Inferior parietal cortex (tissue), 1 donor: ENCODE measurements at regions not wholly inside any gene's neighbourhood (a gene's known extent, or its start where the extent isn't known, plus 50 kb on each side); places are given as distances from the start of the nearest gene placed in this dataset.
A peak's percentile ranks its signal among the peaks of the same experiment; 100 is the strongest.

ENCODE experiments used
- DNase-seq: peaks from one replicate; pipeline ENCODE4 v3.0.0-alpha.2; 2016; ENCODE audit errors: extremely low spot score

DNA sequence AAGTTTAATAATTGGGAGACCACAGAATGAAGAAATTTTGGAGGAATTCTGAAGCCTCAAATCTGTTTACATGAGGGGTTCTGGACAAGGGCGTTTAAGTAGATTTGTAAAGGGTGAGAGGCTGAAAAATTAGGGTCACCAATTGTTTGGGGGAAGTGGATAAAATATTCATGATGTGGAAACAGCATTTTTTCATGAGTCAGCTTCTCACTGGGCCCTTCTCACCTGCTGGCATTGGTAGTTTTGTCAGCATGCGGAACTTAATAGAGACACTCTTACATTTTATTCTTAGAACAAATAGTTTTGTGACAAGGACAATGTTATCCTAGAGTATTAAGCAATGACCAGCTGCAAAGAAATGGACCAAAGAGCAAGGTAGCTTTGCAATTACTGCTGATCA, 634.4 kb downstream of the LRFN5 start:
- DNase-seq = no peak

DNA sequence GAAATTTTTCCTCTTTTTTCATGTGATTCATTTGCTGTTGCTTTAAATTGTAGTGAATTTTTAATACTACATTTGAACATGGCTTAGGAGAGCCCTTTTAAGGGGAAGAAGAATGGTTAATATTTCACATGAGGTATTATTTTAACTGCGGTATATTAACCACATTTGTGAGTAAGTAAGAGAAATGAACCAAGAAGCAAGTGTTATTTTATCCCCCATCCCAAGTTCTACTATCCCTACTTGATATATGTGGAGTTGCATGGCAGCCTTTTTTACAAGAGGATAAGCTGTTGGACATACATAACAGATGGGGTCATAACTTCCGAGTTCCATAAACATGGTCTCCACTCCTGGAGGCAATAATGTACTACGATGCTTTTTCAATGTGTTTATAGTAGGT, 623.3 kb downstream of the LRFN5 start:
- DNase-seq = no peak

DNA sequence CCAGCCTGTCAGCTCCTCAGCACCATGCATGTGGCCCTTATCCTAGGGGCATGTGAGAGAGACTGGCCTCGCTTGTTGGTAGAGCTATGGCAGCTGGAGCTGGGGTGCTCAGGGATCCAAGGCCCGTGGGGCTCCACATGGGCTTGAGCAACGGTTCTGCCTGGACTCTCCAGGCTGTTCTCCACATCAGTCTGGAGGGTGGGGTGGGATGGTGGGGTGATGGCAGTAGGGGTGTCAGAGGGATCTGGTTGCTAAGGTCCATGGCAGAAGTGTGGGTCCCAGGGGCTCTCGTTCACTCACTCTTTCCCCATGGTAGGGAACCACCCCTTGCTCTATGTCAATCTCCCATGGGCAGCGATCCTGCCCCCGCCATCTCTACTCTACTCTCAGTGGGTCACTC, 622.6 kb downstream of the LRFN5 start:
- no peak for DNase-seq

DNA sequence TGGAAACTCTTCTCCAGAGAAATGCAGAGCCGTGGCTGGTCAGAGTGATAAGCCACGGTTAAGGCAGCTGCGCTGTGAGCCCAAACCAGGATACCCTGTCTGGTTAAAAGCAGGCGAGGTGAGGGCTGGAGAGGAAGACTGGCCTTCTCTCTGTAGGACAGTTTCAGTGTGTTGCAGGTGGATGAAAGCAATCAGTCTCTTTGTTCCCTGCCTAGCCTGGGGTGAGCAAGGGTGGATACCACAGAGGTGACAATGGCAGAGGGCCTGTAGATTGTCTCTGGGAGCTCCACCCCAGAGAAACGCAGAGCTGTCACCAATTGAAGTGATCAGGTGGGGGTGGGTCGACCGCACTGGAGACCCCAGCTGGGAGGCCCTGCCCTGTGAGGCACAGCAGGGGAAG, 621.9 kb downstream of the LRFN5 start:
- DNase-seq = no peak

DNA sequence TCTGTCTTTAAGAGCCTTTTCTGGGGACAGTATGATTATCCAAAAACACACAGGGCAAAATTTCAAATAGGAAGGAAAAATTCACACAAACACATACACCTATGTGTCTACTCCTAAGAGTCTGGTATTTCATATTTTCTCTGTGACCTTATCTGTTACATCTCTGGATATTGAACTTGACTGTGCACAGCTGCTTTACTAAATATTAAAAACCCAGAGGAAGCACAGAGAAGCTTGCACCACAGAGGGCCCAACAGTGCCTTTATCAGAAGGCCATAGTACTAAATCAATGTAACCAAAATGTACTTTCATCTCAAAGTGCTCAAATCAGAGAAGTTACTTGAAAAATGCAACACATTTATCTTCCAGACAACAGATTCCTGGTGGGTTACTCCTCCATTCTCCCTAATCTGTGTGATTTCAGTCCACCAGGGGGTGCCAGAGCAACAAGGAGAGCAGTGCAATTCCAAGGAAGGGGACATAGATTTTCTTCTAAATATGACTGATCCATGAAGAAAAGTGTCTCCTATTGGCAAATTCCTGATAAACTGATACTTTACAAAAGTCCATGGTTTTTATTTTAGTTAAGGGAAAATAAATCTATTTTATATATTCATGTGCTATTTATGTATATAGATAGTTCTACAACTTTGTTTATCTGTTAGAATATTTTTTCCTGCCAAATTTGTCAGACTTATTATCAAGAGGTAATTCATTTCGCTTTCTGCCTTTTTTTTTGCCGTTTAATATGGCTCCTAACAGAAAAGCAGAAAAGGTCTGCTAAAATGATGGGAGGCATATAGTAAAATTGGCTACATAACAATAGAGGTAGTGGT, 617.6 kb downstream of the LRFN5 start:
- DNase-seq = peak; percentile 86

DNA sequence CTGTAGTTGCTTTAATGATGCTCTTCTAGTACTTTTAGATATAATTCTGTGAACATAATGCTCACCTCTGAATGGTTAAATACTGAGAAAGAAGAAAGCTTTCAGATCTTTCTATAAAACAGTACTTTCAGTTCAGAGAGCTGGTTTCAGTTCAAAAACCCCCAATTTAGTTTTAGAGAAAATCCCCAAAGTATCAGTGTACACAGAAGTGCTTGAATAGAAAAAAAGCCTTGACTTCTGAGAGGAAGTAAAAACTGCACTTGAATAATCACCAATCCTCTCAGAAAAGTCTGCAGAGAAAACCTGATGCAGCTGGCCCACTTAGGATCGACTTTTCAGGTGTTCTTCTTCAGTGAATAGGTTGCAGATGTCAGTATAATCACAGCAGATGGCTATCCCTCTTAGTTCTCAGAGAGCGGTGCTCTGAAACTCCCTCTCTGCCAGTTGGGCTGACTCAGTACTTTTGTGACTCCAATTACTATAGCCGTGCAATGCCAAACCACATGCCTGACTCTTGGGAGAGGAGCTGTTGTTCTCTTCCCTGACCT, 616.3 kb downstream of the LRFN5 start:
- DNase-seq = peak; percentile 34

DNA sequence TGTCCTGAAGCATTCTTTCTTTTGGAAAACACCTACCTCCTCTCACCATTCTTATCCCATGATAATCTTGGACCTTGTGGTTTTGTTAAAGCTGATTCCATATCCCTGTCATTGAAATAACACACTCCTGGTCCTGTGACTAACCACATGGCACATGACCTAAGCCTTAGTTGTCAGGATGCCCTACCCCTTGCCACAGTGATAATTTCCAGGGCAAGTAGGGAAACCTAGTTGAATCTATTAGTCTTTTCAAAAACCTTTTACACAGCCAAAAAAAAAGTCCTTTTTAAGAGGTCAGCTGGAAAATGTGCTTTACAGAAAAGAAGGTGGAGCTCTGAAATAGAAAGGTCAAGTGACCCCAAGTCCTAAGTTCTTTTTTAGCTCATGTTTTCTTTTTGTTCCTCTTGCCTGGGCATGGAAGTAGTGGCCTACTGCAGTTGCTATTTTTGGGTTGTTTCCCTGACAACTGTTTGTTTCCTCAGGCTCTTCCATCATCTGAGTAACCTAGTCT, 608.4 kb downstream of the LRFN5 start:
- no peak for DNase-seq

DNA sequence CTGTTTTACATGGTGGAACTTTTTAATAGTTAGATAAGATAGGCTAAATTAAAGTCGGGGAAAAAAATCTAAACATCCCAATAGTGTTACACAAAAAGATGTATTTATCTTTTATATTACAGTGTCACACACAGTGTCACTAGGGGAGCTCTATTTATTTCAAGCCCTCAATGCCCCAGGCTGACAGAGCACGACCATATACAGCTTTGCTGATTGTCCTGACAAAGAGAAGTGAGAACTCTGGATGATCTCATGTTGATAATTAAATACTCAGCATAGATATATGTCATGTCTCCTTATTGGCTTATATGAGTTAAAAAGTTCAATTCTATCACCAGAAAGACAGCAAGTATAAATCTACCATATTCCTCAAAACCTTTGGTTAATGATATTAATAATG, 594.3 kb downstream of the LRFN5 start:
- DNase-seq = no peak

DNA sequence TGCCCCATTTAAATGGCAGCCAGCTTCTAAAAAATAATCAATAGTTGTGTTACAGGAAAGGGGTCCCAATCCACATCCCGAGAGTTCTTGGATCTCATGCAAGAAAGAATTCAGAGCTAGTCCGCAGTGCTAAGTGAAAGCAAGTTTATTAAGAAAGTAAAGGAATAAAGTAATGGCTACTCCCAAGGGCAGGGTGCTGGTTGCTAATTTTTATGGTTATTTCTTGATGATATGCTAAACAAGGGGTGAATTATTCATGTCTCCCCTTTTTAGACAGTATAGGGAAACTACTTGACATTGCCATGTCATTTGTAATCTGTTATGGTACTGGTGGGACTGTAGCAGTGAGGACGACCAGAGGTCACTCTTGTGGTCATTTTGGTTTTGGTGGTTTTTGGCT, 591.3 kb downstream of the LRFN5 start:
- DNase-seq = no peak

DNA sequence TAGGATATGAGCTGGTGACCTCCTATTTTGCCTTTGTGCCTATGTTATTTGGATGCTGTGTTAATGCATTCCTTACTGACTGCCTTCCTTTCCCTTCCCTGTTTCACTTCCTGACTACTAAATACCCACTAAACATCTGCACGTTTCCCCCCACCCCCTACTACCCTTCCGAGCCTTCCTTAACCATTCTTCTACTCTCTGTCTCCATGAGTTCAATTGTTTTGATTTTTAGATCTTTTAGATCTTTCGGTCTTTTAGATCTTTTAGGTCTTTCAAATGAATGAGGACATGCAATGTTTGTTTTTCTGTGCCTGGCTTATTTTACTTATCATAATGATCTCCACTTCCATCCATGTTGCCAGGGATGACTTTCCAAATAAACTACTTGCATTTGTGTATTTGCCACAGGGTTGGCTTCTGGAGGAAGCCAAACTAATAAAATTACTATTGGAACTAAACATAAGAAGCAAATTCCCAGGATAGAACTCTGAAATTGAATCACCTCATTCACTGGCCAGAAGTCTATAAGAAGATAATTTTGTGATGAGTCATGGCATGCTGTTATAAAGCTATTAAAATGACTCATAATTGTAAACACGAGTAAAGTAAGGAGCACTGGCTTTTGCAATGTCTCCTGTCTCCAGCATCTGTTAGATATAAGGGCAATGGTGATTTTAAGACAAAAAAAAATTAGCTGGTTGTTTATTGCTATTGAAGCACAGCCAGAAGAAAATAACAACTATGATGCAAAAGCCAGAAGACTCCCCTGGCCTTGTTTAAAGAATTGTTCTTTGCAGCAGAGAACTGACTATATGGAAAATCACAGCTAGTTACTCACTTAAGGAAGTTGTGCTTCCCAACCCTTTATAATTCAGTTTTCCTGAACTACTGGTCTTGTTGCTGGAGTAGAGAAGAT, 586.3 kb downstream of the LRFN5 start:
- DNase-seq = no peak

DNA sequence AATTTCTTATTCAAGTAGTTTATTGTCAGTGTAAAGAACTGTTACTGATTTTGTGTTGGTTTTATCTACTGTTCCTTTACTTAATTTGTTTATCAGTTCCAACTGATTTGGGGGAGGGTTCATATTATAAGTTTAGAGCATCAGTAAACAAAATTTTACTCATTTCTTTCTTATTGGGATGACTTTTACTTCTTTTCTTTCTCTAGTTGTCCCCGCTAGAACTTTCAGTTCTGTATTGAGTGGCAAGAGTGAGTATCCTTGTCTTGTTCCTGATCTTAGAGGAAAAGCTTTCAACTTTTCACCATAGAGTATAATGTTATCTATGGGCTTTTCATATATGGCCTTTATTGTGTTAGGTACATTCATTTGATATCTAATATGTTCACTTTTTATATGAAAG, 584.1 kb downstream of the LRFN5 start:
- no peak for DNase-seq

DNA sequence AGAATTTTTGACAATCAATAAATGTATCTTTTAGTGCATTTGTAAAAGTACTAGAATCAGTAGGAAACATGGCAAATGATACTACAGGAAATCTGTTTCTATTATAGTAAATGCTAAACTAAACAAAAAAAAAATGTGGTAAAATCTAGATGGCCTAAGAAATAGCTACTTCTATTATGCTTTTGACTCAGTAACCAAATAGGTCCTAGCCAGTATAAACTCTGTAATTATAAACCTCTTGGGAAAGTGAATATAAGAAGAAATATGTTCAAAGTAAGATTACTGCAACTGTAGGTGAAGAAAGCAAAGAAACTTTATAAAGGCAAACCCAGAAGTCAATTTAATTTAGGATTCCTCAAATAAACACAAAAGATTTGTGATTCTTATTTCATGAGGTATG, 581.2 kb downstream of the LRFN5 start:
- DNase-seq = no peak

DNA sequence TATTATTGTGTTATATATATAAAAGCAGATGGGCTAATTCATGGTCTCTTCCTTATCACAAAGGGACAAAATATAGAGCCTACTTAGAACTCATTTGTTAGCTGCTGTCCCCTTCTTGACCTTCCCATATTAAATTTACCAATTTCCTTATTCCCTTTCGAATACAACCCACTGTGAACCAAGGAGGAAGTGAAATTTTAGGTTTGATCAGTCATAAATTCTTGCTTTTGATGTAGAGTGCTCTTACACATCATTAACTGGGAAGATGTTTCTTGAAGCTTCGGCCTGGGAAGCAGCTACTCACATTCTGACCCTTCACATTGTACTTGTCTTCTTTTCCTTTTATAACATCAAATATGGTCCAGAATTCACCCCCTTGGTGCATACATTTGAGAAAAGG, 579.0 kb downstream of the LRFN5 start:
- no peak for DNase-seq

DNA sequence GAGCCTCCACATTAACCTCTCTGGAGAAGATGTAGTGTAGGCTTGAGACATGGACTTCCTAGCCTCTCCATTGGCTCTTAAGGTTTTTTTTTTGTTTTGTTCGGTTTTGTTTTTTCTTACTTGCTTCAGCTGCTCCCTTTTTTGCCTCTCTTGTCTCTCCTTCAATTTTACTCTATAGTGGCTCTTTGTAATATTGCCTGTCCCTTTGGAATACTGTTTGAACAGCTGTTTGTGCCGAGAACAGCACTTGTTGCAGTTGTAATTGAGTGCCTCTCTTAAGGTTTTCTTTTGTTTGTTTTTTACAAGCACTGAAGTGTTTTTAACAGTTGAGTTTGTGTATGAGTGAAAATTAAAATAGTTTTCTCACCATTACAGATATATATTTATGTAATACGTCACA, 567.7 kb downstream of the LRFN5 start:
- no peak for DNase-seq

DNA sequence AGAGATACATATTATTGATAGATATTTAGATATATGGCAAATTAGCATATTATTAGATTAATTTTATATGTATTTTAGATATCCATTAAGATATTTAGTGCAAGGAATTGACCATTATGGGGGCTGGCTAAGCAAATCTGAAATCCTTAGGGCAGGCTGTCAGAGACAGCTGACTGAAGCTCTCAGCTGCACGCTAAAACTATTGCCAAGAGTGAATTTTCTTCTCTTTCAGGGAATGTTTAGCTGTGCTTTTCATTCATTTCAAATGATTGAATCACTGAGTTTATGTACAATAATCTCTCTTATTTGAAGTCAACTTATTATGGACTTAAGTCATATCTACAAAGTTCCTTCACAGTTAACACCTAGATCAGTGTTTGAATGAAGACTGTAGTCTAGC, 566.5 kb downstream of the LRFN5 start:
- no peak for DNase-seq

DNA sequence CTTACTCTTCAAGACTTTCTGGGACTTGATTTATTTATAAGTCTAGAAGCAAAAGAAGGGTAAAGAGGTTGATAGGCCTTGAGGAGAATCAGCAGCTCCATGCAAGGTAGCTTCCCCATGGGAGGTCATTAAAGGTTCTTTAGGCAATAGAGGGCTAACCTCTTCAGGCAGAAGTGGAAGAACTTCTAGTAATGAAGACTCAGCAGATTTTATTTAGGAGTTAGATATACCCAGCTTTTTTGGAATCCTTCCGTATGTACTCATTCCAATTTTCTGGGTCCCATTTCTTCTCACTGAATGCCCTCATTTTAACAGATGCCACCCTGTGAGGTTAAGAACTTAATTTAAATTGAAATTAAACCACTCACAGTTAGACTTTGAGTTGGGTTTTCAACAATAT, 565.6 kb downstream of the LRFN5 start:
- DNase-seq = no peak

DNA sequence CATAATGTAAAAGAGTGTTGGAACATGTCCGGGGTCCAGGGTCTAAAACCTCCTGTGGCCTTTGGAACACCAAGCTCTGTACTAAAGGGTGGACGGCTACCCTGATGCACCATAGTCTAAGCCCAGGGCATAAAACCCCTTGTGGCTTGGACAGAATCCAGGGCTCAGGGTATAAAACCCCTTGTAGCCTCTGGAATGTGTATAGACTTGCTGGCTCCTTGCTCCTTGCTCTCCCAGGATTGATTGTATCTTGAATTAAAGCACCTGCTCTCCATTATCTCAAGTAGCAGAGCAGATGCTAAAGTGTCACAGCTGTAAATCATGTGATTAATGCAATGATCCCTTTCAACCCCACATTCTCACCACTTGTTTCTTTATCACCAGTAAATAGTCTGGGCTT, 556.5 kb downstream of the LRFN5 start:
- no peak for DNase-seq

DNA sequence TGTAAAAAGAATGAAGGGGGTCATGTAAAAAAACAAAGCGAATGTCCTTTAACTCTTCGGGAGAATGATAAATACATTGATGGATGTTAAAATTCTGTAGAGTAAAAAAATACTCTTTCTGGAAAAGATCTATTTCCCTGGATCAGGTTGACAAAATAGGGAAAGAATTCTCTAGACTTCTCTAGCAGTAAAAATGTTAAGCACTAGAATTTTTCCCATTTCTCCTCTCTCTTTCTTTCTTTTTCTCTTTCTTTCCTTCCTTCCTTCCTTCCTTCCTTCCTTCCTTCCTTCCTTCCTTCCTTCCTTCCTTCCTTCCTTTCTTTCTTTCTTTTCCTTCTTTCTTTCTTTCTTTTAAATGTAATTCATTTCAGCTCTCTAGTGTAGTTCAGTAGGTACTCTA, 552.5 kb downstream of the LRFN5 start:
- DNase-seq = no peak

DNA sequence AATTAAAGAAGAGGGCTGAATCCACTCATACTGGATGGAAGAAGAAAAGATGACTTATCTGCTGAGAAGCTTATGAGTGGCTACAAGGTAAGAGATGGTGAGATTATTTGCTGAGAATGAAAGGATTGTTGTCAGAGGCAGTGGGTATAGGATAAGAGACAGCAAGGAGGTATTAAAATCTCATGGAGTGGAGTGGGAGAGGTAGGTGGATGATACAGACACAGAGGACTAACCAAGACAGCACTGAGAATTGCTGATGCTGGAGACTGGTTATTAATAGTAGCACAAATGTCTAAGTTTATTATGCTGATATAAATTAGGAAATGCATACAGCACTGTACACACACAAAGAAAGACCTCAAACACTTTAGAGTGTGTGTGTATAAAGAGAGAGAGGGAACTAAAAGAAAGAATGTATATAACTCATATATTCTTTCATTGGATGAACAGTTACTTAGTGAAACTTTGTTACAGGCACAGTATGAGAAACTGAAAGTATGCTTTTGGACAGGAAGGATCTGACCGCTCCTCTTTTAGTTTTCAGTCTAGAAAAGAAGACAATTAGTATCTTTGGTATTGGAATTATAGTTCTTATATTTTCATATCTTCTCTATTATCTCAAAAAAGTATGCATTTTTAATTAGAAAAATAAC, 543.1 kb downstream of the LRFN5 start:
- DNase-seq = no peak

DNA sequence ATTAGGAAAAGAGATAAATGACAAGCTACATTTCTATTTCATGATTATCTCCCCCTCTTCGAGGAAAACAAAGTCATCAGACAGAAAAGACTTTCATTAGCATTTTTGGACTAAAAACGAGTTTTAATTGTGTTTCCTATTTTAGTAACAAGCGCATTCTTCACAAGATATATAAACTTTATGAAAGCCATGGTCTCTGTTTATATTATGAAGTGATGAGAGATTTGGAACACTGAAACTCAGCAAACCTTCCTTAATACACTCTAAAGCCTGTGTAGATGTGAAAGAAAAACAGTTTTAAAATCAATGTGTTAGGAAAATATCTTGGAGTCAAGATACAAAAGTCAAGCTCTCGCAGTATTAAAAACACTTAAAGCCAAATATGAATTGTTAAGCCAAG, 539.1 kb downstream of the LRFN5 start:
- DNase-seq = no peak

DNA sequence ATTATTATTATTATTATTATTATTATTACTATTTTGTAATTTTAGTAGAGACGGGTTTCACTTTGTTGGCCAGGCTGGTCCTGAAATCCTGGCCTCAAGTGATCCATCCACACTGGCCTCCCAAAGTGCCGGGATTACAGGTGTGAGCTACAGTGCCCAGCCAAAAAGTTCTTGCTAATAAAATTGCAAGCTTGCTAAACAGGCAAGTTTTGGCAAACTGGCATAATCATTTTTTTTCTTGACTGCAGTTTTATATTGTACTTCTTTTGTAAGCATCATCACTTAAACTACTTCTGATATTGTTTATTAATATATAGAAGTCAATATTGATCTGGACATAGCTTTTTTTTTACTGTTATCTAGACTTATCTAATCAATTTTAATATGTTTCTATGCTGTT, 536.4 kb downstream of the LRFN5 start:
- DNase-seq = no peak

DNA sequence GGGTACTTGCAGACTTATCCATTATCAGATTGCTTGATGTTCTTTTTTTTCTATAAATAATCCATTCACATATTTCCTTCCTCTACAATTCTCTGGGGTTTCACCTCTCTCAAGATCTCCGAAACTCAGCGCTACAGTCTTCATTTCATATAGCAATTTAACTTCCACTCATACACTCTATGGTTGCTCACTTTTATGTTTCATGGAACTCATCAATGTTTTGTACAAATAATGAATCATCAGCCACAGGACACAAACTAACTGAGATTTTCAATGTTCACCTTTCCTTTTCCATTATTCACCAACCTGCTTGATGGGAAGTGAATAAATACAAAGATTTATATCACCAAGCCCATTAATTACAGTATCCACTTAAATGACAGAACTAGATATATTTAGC, 534.7 kb downstream of the LRFN5 start:
- no peak for DNase-seq
